ENCODE measurements at regions not wholly inside any gene's neighbourhood (a gene's known extent, or its start where the extent isn't known, plus 50 kb on each side); places are given as distances from the start of the nearest gene placed in this dataset.
"Not testable (repeated sequence)": the region's sequence is repeated elsewhere in the genome, so short reads cannot be mapped to it uniquely, and the experiment has no call there.

- no peak for DNase-seq (ENCODE audit: low spot score)
Observed at GRCh38 chr17:77821114-77821513, 137.4 kb upstream of the TNRC6C start.

- DNase-seq (ENCODE audit: low spot score) = no peak
Observed at GRCh38 chr17:77822302-77823030, 136.0 kb upstream of the TNRC6C start.

DNA sequence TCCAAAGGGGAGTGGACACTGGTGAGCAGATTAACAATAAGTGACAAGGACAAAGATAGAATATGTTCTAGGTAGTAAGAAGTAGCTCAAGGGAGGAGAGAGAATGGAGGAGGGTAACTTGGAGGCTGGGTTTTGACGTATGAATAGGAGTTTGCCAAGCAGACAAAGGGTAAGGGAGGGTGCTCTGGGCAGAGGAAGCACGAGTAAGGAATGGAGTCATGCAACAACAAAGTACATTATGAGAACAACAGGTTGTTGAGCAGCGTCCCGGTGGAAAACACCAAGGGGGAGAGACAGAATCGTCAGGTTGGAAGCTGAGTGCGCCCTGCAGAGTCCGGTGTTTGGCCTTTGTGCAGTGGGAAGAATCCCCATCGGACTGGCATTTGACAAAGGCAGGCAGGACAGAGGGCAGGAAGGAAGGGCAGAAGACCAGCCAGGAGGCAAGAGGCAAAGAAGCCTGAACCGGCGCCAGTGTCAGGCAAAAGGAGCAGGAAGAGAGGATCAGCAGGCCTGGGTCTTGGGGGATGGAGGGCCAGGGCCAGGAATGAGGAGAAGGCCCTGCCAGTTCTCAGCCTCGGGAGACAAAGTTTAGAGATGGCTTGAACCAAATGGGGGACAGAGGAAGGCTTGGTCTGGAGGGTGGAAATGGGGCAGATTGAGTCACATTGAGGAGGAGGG is 134.3 kb upstream of the TNRC6C start:
- DNase-seq (ENCODE audit: low spot score) = no peak

DNA sequence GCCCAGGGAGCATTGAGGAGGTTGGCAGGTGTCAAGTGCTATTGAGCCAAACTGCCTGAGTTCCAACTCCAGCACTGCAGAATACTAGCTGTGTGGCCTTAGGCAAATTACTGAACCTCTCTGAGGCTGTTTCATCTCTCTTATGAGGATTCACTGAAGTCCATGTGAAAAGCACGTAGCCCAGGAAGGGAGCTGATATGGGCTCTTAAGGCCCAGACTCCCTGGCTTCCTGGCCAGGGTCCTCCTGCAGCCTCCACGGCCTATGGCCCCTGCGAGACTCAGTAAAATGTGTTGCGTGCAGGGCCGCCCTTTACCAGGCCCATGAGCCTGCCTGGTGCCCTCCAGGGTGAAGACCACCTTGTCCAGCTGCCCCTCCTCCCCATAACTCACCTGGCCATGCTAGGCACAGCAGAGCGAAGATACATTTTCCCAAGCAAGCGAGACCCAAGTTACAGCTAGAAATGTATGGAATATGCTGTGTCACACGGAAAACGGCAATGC is 133.7 kb upstream of the TNRC6C start:
- no peak for DNase-seq (ENCODE audit: low spot score)

DNA sequence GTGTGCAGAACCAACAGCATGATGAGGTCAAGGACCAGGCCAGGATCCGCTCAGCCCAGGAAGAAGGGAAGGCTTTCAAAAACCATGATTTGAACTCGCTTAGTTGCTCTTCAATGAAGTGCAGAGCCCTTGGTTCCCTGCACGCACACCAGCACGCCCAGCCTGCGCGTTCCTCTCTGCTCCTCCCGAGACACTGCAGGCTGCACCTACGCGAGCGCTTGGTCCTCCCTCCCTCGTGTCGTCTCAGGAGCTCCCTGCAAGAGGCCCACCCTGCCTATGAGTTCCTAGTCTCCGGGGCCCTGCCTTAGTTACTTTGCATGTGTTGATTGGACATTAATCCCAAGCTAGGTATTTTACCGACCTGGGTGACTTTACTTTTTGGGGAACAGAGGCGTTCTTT is 132.9 kb upstream of the TNRC6C start:
- no peak for DNase-seq (ENCODE audit: low spot score)

- no peak for DNase-seq (ENCODE audit: low spot score)
Observed at GRCh38 chr17:77826132-77826873, 132.2 kb upstream of the TNRC6C start.

- DNase-seq (ENCODE audit: low spot score) = no peak
Observed at GRCh38 chr17:77827039-77827438, 131.5 kb upstream of the TNRC6C start.

DNA sequence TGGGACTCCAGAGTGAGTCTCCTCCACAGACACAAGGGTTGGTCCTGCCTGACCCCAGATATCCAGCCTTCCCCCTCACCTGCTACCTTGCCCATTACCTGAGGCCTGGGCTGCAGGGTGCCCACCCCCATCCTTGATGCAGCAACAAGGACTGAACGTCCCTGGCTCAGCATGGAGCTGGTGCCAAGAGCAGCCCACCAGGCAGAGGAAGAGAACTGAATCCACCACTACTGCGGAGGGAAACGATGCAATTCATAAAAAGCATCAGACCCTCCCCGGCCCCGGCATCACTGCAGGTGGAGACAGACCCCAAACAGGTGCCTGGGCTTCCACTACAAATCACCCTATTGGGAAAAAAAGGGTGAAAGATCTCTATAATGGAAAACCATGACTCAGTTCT is 131.0 kb upstream of the TNRC6C start:
- no peak for DNase-seq (ENCODE audit: low spot score)

DNA sequence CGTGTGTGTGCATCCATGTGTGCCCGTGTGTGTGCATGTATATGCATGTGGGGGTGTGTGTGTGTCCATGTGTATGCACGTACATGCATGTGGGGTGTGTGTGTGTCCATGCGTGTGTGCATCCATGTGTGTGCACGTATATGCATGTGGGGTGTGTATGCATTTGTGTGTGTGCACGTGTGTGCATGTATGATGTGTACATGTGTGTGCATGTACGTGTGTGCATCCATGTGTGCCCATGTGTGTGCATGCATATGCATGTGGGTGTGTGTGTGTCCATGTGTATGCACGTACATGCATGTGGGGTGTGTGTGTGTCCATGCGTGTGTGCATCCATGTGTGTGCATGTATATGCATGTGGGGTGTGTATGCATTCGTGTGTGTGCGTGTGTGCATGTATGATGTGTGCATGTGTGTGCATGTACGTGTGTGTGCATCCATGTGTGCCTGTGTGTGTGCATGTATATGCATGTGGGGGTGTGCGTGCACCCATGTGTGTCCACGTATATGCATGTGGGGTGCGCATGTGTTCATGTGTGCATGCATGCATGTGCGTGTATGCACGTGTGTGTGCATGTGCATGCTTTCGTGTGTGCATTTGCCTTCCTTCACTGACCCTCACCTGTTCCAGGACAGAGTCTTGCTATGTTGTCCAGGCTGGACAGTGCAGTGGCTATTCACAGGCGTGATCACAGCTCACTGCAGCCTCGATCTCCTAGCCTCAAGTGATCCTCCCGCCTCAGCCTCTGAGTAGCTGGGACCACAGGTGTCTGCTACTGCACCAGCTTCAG is 129.6 kb upstream of the TNRC6C start:
- no peak for DNase-seq (ENCODE audit: low spot score)

DNA sequence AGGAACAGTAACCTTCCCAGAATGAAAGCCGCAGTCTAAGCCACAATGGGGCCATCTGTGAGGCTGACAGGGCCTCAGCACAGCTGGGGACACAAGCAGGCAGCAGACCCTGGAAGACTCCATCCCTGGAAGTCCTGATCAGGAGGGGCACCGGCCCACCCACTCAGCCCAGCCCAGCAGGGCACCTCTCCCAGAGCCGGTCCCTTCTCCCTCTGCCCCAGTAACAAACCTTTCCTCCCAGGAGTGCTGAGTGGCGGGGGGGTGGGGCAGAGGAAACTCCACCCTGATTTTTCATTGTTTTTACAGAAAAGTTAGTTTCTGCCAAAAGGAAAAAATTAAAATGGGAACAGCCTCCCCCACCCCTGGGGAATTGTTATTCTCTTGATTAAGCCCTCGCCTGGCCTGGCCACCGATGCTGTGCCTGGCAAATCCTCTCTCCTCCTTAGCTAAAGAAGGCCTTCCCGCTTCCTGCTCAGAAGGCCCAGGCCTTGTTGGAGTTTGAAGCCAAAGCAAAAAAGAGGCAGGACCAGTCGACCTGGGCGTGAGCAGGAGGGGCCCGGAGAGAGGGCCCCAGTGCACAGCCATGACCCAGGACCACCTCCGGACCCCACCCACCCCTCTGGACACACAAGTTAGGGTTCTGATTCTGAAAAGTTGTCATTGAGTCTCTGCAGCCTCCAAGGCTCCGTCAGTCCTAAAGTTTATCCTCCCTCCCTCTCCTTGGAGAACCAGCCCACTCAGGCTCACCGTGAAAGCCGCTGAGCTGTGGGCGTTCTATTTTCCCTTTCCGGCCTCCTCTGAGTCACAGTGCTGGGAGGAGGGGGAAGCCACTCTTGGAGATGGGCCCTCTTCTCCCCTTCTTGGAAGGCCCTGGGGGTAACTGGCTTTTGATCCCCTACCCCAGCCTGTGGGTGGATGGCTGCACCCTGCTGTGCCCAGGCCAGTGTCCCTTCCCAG is 128.4 kb upstream of the TNRC6C start:
- DNase-seq (ENCODE audit: low spot score) = peak; percentile 70

GRCh38 chr17:77830816-77831473 is 127.6 kb upstream of the TNRC6C start:
- DNase-seq (ENCODE audit: low spot score) = no peak

- DNase-seq (ENCODE audit: low spot score) = peak; percentile 33
Observed at GRCh38 chr17:77831474-77832179, 126.9 kb upstream of the TNRC6C start.

DNA sequence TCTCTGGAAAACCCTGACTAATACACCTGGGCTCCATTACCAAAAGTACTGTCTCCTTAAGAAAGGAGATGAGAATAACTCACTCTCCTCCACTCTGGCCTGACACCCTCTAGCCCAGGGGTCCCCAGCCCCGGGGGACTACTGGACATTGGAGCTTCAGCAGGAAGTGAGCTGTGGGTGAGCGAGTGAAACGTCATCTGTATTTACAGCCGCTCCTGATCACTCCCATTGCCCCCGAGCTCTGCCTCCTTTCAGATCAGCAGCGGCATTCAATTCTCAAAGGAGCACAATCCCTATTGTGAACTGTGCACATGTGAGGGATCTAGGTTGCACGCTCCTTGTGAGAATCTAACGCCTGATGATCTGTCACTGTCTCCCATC is 126.3 kb upstream of the TNRC6C start:
- no peak for DNase-seq (ENCODE audit: low spot score)

- no peak for DNase-seq (ENCODE audit: low spot score)
Observed at GRCh38 chr17:77833769-77834168, 124.7 kb upstream of the TNRC6C start.

GRCh38 chr17:77834170-77835115 is 124.1 kb upstream of the TNRC6C start:
- DNase-seq (ENCODE audit: low spot score) = peak; percentile 21

- DNase-seq (ENCODE audit: low spot score) = no peak
Observed at GRCh38 chr17:77836557-77837041, 121.9 kb upstream of the TNRC6C start.

DNA sequence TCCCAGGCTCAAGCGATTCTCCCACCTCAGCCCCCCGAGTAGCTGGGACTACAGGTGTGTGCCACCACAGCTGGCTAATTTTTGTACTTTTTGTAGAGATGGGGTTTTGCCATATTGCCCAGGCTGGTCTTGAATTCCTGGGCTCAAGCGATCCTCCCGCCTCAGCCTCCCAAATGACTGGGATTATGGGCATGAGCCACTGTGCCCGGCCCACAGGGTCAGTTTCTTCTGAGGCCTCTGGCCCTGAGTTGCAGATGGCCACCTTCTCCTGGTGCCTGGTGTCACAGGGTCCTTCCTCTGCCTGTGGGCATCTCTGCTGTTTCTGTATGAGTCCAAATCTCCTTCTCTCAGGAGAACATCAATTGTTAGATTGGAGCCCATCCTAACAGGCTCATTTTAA is 121.4 kb upstream of the TNRC6C start:
- not testable (repeated sequence) for DNase-seq (ENCODE audit: low spot score)

- no peak for DNase-seq (ENCODE audit: low spot score)
Observed at GRCh38 chr17:77837917-77838316, 120.6 kb upstream of the TNRC6C start.

Data from kidney capillary endothelial cell (primary cell).